ENCODE measurements at regions not wholly inside any gene's neighbourhood (a gene's known extent, or its start where the extent isn't known, plus 50 kb on each side); places are given as distances from the start of the nearest gene placed in this dataset.

DNA sequence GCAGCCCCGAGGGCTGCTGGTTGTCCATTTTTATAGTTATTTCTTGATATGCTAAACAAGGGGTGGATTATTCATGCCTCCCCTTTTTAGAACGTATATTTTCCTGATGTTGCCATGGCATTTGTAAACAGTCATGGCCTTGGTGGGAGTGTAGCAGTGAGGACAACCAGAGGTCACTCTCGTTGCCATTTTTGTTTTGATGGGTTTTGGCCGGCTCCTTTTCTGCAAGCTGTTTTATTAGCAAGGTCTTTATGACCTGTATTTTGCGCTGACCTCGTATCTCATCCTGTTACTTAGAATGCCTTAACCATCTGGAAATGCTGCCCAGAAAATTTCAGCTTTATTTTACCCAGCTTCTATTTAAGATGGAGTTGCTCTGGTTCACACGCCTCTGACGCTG lies 825.8 kb upstream of the CDH2 start:
- Histone ChIP-seq H3K4me2 (no peak overlapping the region), H3K27me3 (no peaks in the 10 kb centered on the region), H3K4me3 (no peak overlapping the region), H3K9me3 (no peaks in the 10 kb centered on the region), H4K20me1 (no peaks in the 10 kb centered on the region), H3K27ac (no peak overlapping the region), H3K36me3 (no peaks in the 10 kb centered on the region), H3K9ac (no peak overlapping the region), H3K4me1 (no peaks in the 10 kb centered on the region)
- TF ChIP-seq Cebpa-rat (IDR thresholded peaks at IDR 0.05), result no peak

DNA sequence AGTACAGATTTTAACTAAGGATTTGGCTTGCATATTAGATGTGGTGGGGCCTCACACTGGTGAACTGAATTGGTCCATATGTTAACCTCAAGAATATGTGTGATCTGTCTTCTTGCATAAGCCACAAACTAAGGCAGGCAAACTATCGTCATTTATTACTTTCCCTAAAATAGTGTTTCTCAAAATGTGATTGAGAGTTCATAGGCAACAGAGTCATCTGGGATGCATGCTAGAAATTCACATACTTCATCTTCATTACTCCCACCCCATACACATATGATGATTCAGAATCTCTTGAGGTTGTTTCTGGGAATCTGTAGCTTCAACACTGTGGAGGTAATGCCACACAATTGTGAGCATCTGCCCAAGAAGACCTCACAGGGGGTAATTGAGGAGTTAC lies 822.8 kb upstream of the CDH2 start:
- no peak overlapping the region for H3K27ac ChIP-seq
- H3K4me2 ChIP-seq, result no peak overlapping the region
- no peaks in the 10 kb centered on the region for H4K20me1 ChIP-seq
- H3K27me3 ChIP-seq, result no peaks in the 10 kb centered on the region
- no peak for TF ChIP-seq Cebpa-rat (IDR thresholded peaks at IDR 0.05)
- H3K36me3 ChIP-seq, result no peaks in the 10 kb centered on the region
- H3K4me3 ChIP-seq, result no peak overlapping the region
- no peak overlapping the region for H3K9ac ChIP-seq
- H3K9me3 ChIP-seq, result no peaks in the 10 kb centered on the region
- no peaks in the 10 kb centered on the region for H3K4me1 ChIP-seq

DNA sequence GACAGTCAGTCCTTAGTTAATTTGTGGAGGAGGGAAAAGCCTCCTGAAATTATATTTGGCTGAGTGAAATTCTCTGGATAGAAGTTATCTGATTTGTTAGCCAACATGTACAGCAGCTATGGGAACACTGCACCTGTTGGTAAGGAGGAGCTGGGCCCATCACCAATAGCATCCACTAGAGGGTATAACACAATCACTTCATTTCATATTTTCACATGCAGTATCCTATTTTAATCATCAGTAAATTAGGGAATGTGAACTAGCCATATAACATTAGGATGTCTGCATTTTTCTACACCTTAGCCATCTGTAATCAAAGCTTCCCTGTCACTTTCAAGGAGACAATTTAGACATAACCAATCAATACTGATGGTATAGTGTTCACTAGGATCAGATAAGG lies 818.4 kb upstream of the CDH2 start:
- no peak for TF ChIP-seq Cebpa-rat (IDR thresholded peaks at IDR 0.05)
- Histone ChIP-seq H3K4me3 (no peak overlapping the region), H3K4me2 (no peak overlapping the region), H3K9ac (no peak overlapping the region), H3K4me1 (no peaks in the 10 kb centered on the region), H3K9me3 (no peaks in the 10 kb centered on the region), H3K36me3 (no peaks in the 10 kb centered on the region), H3K27me3 (no peaks in the 10 kb centered on the region), H3K27ac (no peak overlapping the region), H4K20me1 (no peaks in the 10 kb centered on the region)

DNA sequence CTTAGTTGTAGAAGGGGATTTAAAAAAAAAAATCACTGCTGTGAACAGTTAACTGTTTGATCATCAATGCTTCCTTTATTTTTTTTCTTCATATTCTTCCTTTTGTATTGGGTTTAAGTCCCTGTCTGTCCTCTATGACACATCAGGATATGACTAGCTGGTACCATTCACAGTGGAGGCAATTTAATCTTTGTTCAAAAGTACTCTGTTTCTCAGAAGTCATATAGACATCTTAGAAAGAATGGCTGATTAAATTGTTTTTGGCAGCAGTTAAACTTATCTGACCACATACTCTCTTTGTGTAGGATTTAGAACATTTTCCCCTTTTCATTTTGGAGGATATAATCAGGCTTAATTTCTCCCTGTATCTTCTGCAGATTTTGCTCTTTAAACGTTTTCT lies 807.8 kb upstream of the CDH2 start:
- Histone ChIP-seq H3K36me3 (no peaks in the 10 kb centered on the region), H3K4me1 (no peaks in the 10 kb centered on the region), H3K27ac (no peak overlapping the region), H3K4me3 (no peak overlapping the region), H3K27me3 (no peaks in the 10 kb centered on the region), H3K9me3 (no peaks in the 10 kb centered on the region), H3K9ac (no peak overlapping the region), H3K4me2 (no peak overlapping the region), H4K20me1 (no peaks in the 10 kb centered on the region)
- TF ChIP-seq Cebpa-rat (IDR thresholded peaks at IDR 0.05), result no peak

DNA sequence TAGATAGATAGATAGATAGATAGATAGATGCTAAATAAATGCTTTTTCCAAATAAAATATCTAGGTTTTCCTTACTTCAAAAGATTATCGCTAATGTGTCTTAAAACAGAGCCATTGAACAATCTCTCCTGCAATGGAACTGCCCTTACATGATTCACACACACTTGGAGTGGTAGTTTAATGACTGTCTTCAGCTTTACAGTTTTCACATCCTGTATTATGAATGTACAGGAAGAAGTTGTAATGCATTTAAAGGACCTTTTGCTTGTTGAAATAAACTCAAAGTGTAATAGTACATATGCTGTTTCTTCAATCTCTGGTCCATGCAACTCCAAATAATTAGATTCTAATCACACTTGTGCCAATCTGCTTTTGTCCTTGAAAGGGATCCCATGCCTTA lies 797.6 kb upstream of the CDH2 start:
- Histone ChIP-seq H3K27me3 (no peaks in the 10 kb centered on the region), H3K9ac (no peak overlapping the region), H4K20me1 (no peaks in the 10 kb centered on the region)

DNA sequence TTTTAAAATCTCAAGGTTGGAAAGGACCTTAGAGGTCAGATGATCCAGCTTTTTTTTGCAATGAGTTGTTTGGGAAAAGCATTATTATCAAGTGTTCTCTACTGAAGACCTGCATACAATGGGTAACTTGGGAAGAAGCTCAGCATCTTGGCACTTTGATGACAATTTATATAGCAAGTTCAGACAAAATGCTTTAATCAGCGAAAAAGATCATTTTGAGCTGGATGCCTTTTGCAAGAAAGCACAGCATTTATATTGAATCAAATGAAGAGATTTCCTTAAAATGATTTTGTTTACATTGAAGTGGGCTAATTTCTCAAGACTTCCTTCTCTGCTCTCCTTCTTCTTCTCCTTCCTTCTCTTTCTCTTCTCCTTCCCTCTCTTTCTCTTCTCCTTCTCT lies 796.4 kb upstream of the CDH2 start:
- Histone ChIP-seq H3K4me2 (no peak overlapping the region), H3K4me3 (no peak overlapping the region), H4K20me1 (no peaks in the 10 kb centered on the region), H3K9ac (no peak overlapping the region), H3K27me3 (no peaks in the 10 kb centered on the region), H3K9me3 (no peaks in the 10 kb centered on the region), H3K27ac (no peak overlapping the region), H3K36me3 (no peaks in the 10 kb centered on the region), H3K4me1 (no peaks in the 10 kb centered on the region)
- no peak for TF ChIP-seq Cebpa-rat (IDR thresholded peaks at IDR 0.05)

More for the DNA sequence above, 797.6 kb upstream of the CDH2 start:
- H3K9me3 ChIP-seq, result no peaks in the 10 kb centered on the region
- H3K27ac ChIP-seq, result no peak overlapping the region
- no peak overlapping the region for H3K4me2 ChIP-seq
- H3K4me3 ChIP-seq, result no peak overlapping the region
- TF ChIP-seq Cebpa-rat (IDR thresholded peaks at IDR 0.05), result no peak
- H3K36me3 ChIP-seq, result no peaks in the 10 kb centered on the region
- no peaks in the 10 kb centered on the region for H3K4me1 ChIP-seq

DNA sequence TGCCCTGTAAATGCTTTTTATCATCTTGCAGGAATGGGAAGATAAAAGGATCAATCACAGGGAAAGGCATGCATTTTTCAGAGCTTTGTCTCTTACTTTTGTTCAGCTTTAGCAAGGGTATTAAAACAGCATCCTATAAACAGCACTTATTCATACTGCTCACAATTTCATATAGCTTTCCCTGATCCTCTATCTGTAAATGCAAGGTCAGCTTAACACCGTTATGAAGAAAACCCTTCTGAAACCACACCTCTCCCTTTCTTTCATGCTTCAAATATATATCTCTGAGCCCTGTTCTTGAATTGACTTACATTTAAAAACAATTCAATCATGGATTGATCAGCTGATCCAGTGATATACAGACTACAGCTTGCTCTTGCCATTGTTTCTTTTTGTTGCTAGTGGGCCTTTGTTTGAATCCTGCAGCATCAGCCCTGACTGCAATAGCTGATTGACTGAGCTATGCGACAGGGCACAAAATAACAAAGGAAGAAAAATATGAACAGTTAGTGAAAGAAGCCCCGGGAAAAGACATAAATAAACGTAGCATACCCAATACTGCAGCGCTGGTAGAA lies 795.5 kb upstream of the CDH2 start:
- H3K27me3 ChIP-seq, result no peaks in the 10 kb centered on the region
- H3K4me3 ChIP-seq, result no peak overlapping the region
- H3K4me1 ChIP-seq, result no peaks in the 10 kb centered on the region
- H4K20me1 ChIP-seq, result no peaks in the 10 kb centered on the region
- no peak overlapping the region for H3K27ac ChIP-seq
- TF ChIP-seq Cebpa-rat (IDR thresholded peaks at IDR 0.05), result no peak
- no peaks in the 10 kb centered on the region for H3K36me3 ChIP-seq
- H3K9ac ChIP-seq, result no peak overlapping the region
- H3K4me2 ChIP-seq, result no peak overlapping the region
- no peaks in the 10 kb centered on the region for H3K9me3 ChIP-seq

DNA sequence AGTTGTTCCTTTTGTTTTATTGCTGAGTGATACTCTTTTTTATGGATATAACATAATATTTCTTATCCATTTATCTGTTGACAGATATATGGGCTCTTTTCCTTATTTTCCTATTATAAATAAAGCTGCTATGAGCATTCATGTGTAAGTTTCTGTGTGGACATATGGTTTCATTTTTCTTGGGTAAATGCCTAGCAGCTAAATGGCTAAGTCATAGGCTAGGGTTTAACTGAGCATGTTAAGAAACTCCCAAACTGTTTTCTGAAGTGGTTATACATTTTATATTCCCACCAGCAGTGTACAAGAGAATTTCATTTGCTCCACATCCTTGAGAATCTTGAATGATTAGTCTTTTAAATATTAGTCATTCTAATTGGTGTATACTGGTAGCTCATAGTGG lies 786.6 kb upstream of the CDH2 start:
- H3K9ac ChIP-seq, result no peak overlapping the region
- no peaks in the 10 kb centered on the region for H4K20me1 ChIP-seq
- H3K4me1 ChIP-seq, result no peaks in the 10 kb centered on the region
- TF ChIP-seq Cebpa-rat (IDR thresholded peaks at IDR 0.05), result no peak
- no peaks in the 10 kb centered on the region for H3K27me3 ChIP-seq
- no peaks in the 10 kb centered on the region for H3K9me3 ChIP-seq
- no peak overlapping the region for H3K4me2 ChIP-seq
- no peak overlapping the region for H3K27ac ChIP-seq
- H3K36me3 ChIP-seq, result no peaks in the 10 kb centered on the region
- no peak overlapping the region for H3K4me3 ChIP-seq

DNA sequence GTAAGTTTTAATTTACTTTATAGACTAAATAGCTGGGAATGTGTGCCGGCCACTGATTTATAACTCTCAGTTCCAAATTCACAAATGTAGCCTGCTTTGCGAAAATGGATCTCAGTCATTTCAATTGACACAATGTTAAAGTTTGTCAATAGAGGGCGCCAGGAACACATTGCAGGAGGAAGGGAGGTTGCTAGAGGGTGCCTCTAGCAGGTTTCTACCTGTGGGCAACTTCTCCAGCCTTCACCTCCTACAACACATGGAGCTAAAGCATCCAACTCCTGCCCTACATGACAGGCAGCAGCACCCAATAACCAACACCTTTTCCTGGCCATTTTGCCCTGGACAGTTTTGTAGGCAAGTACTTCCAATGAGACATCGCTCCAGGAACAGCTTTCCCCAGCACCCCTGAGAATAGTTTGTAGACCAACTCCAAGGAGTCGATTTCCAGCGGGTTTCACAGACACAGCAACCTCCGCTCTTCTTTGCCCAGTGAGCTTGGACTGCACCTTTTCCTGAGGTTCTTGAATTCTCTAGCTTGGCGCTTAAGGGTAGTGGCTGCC lies 784.8 kb upstream of the CDH2 start:
- H3K27ac ChIP-seq, result no peak overlapping the region
- no peak for TF ChIP-seq Cebpa-rat (IDR thresholded peaks at IDR 0.05)

DNA sequence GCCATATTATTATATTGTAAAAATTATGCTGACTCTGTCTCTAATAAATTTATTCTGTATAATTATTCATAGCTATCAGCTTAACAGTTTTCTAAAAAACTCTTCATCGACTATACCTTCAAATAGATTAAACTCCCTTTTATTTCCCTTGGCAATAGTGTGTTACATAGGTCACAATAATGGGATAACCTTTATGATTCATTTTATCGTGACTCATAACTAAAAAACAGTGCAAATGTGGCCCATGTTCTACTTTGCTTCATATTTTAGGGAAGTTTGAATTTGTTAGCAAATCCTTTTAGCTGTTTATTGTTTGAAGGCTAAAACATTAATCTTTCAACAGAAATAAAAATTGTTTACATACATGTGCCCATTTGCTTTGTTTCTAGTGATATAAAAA lies 783.2 kb upstream of the CDH2 start:
- H3K4me1 ChIP-seq, result no peaks in the 10 kb centered on the region
- no peak overlapping the region for H3K27ac ChIP-seq
- no peak overlapping the region for H3K4me2 ChIP-seq
- H3K4me3 ChIP-seq, result no peak overlapping the region
- no peaks in the 10 kb centered on the region for H3K36me3 ChIP-seq
- H3K27me3 ChIP-seq, result no peaks in the 10 kb centered on the region
- H4K20me1 ChIP-seq, result no peaks in the 10 kb centered on the region
- no peaks in the 10 kb centered on the region for H3K9me3 ChIP-seq
- no peak for TF ChIP-seq Cebpa-rat (IDR thresholded peaks at IDR 0.05)
- H3K9ac ChIP-seq, result no peak overlapping the region

More for the DNA sequence above, 784.8 kb upstream of the CDH2 start:
- Histone ChIP-seq H3K4me3 (no peak overlapping the region), H3K9me3 (no peaks in the 10 kb centered on the region), H3K36me3 (no peaks in the 10 kb centered on the region), H3K9ac (no peak overlapping the region), H3K4me2 (no peak overlapping the region), H3K27me3 (no peaks in the 10 kb centered on the region), H4K20me1 (no peaks in the 10 kb centered on the region), H3K4me1 (no peaks in the 10 kb centered on the region)

DNA sequence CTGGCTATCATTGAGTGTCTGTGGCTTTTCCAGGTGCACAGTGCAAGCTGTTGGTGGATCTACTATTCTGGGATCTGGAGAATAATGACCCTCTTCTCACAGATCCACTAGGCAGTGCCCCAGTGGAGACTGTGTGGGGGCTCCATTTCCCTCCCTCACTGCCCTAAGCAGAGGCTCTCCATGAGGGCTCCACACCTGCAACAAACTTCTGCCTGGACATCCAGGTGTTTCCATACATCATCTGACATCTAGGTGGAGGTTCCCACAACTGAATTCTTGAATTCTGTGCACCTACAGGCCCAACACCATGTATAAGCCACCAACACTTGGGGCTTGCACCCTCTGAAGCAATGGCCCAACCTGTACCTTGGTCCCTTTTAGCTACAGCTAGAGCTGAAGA lies 775.4 kb upstream of the CDH2 start:
- Histone ChIP-seq H3K4me1 (no peaks in the 10 kb centered on the region), H4K20me1 (no peaks in the 10 kb centered on the region), H3K27ac (no peak overlapping the region), H3K4me3 (no peak overlapping the region), H3K27me3 (no peaks in the 10 kb centered on the region), H3K36me3 (no peaks in the 10 kb centered on the region), H3K9ac (no peak overlapping the region), H3K4me2 (no peak overlapping the region), H3K9me3 (peaks cover 16% of the 10 kb centered on the region)
- no peak for TF ChIP-seq Cebpa-rat (IDR thresholded peaks at IDR 0.05)
